ENCODE measurements at regions not wholly inside any gene's neighbourhood (a gene's known extent, or its start where the extent isn't known, plus 50 kb on each side); places are given as distances from the start of the nearest gene placed in this dataset.
"Not testable (repeated sequence)": the region's sequence is repeated elsewhere in the genome, so short reads cannot be mapped to it uniquely, and the experiment has no call there.

- DNase-seq (ENCODE audit: low spot score): no peak
Measured at GRCh38 chr20:1811621-1812498, 83.3 kb upstream of the SIRPA start.

DNA sequence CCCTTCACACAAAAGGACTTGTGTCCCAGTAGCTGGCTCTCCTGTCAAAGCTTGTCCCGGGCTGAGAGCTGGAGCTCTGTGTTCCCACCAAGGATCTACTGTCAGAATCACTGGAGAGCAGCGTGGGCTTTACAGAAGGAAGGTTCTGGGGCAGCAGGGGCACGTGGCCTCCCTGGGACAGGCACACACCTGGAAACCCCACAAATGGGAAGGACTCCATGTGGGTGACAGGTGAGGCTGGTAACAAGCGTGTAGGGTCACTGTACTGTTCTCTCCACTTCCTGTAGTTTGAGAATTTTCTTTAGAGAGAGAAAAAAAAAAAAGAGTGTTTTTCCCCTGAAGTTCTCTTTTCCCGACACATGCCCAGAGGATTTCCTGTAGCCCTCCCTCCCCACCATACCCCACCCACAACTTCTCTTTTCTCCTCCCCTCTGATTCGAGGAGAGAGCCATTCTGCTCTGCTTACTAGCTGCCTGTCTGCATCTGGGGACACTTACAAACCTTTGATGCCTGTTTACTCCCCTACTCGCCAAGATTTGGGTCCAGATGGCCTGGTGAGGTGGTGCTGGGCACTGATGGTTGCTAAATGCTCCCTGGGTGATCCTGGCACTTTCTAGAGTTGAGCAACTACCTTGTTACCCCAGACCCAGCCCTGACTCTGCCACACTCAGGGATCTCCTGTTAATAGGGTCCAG, 84.1 kb upstream of the SIRPA start:
- DNase-seq (ENCODE audit: low spot score): no peak

GRCh38 chr20:1810572-1810925, 84.7 kb upstream of the SIRPA start:
- DNase-seq (ENCODE audit: low spot score): no peak

GRCh38 chr20:1809611-1810510, 85.3 kb upstream of the SIRPA start:
- DNase-seq (ENCODE audit: low spot score): no peak

GRCh38 chr20:1809131-1809572, 86.1 kb upstream of the SIRPA start:
- DNase-seq (ENCODE audit: low spot score): no peak

- DNase-seq (ENCODE audit: low spot score): no peak
Measured at GRCh38 chr20:1808101-1808500, 87.1 kb upstream of the SIRPA start.

DNA sequence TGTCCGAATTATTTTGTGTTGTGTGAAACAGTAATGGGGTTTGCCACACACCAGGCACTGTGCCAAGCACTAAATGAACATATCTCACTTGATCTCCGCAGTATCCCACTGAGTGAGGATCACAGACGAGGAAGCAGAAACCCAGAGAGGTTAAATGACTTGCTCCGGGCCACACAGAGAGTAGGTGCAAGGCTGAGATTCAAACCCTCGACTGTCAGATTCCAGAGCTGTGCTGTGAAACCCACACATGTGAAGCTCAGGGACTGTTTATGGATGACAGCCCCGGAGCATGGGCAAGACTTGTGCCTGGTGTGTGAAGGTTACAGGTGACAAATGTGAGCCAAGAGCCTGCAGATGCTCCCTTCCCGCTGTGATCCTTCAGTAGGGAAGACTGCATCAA, 87.8 kb upstream of the SIRPA start:
- no peak for DNase-seq (ENCODE audit: low spot score)

GRCh38 chr20:1806456-1806855, 88.8 kb upstream of the SIRPA start:
- DNase-seq (ENCODE audit: low spot score): no peak

- no peak for DNase-seq (ENCODE audit: low spot score)
Measured at GRCh38 chr20:1805816-1806215, 89.4 kb upstream of the SIRPA start.

DNA sequence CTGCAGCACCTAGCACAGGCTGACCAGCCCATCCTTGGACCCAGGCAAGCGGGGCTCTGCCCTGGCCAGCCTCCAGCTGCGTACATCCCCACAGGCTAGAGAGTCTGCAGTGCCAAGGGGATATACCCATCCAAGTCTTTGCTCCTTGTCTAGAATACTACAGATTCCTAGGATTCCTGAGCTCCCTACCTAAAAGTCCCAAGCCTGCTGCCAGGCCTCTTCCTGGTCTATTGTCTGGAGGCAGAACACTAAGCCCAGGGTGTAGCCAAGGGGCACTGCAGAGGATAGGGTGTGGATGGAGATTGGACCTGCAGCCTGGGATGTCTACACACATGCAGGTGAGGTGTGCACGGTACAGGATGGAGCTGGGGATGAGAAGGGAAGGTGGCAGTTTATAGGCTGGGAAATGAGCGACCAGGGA, 90.0 kb upstream of the SIRPA start:
- no peak for DNase-seq (ENCODE audit: low spot score)

DNA sequence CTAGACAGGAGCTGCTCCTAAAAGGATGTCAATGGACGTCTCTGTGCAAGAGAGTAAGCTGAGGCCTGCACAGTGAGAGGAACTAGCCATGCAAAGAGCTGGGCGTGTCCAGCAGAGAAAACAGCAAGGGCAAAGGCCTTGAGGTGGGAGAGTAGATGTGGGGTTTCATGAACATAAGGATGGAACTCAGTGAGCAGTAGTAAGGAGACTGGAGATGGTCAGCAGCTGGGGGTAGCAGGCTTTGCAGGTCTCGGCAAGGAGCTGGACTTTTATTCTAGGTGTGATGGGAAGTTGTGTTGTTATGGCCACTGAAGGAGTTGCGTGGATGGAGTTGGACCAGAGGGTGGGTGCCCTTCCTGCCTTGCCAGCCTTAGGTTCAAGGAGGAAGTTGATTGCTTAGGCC, 90.7 kb upstream of the SIRPA start:
- DNase-seq (ENCODE audit: low spot score): no peak

DNA sequence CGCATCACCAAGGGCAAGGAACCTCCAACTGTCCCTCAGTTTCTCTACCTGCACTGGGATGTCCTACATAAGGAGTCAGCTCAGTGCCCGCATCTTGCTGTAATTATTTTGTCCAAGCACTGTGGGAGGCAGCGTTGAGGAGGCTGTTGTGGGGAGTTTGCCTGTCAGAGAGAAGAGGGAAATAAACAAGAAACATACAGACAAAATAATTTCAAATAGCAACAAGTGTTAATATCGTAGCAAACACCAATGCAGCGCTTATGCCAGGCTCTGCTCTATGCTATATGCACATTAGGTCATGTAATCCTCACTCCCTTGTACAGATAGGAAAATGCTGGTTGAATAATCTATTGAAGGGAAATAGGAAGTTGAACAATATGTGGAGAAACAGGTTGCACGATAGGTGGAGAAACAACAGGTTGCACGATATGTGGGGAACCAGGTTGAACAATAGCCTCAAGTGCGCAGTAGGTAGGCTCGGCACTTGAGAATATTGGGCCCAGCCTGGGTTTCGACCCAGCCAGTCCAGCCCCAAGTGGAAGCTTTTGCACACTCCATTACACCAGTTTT, 91.2 kb upstream of the SIRPA start:
- no peak for DNase-seq (ENCODE audit: low spot score)

DNA sequence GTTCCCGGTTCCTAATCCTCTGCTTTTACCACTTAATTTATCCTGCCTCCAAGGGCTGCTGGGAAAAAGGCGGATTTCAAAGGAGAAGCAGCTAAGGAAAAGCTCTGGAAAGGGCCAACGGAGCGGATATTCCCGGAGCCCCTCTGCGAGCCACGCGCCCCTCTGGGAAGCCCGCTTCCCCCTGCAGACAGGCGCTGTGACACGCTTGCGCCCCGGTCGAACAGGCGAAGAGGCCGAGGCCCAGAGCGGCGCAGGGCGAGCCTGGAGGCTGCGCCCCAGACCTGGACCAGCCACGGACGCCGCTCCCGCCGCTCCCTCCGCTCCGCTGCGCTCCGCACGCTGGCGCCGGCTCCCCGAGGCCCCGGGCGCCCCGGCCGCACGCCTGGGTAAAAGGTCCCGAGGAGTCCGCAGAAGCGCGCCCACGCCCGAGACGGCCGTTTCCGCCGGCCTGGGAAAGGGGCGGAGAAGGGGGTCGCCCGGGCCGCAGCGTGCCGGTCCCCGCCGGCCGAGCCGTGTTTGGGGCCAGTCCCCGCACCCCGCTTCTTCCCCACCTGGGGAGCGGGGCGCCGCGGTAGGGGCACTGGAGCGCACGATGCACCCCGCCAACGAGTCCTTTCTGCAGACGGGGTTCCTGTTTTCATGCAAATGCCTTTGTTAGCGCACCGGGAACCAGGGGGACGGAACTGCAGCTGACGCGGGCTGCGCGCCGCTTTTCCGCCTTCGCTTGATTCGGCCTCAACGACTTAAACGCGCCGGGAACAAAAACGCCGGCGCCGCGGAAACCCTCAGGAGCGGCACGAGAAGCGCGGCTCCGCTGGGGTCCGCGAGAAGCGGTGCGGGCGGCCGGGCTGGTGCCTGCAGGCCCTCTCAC, 91.9 kb upstream of the SIRPA start:
- DNase-seq (ENCODE audit: low spot score): no peak

- DNase-seq (ENCODE audit: low spot score): no peak
Measured at GRCh38 chr20:1802385-1803060, 92.7 kb upstream of the SIRPA start.

GRCh38 chr20:1801929-1802306, 93.3 kb upstream of the SIRPA start:
- no peak for DNase-seq (ENCODE audit: low spot score)

- DNase-seq (ENCODE audit: low spot score): no peak
Measured at GRCh38 chr20:1801225-1801928, 93.8 kb upstream of the SIRPA start.

DNA sequence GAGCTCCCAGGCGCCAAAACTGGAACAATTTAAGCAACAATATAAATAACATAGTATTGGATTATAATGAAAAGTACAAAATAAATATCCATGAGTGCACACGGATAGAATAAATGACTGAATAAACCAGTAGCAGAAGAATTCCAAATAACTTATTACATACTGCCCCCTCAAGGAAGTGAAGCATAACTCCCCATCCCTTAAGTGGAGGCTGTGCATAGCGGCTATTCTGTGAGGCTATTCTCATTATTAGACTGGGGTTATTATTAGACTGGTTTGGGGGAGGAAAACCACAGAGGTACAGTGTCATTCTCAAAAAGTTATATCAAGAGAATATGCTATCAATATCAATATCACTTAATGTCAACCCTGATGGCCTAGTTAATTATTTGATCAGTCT, 94.4 kb upstream of the SIRPA start:
- DNase-seq (ENCODE audit: low spot score): no peak

- DNase-seq (ENCODE audit: low spot score): no peak
Measured at GRCh38 chr20:1800180-1800579, 95.0 kb upstream of the SIRPA start.

DNA sequence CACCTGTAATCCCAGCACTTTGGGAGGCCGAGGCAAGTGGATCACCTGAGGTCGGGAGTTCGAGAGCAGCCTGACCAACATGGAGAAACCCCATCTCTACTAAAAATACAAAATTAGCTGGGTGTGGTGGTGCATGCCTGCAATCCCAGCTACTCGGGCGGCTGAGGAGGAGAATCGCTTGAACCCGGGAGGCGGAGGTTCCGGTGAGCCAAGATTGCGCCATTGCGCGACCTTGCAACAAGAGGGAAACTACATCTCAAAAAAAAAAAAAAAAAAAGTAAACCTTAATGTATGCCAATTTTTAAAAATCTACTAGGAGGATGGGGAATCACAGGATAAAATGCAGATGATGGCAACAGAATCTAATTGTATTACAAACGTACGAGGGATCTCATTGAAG, 95.5 kb upstream of the SIRPA start:
- DNase-seq (ENCODE audit: low spot score): not testable (repeated sequence)

DNA sequence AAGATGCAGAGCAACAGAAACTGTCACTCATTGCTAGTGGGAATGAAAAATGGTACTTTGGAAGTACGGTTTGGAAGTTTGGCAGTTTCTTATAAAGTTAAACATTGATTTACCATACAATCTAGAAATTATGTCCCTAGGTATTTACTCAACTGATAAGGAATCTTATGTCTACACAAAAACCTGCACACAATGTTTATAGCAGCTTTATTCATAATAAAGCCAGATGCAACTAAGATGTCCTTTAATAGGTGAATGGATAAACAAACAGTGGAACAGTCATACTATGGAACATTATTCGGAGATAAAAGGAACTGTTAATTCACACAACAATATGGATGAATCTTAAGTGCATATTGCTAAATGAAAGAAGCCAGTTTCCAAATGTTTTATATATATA, 96.2 kb upstream of the SIRPA start:
- no peak for DNase-seq (ENCODE audit: low spot score)

All from HT-29 (cell line).